AG04450 (cell line): ENCODE measurements at regions not wholly inside any gene's neighbourhood (a gene's known extent, or its start where the extent isn't known, plus 50 kb on each side); places are given as distances from the start of the nearest gene placed in this dataset.

Source experiments
- CTCF ChIA-PET: fragments of 300-600, 350-600 bp; formaldehyde crosslinking; extraction: SDS; loops from one replicate; lab custom pipeline; 2022; ENCODE audit warnings: antibody characterized with exemption, inconsistent platforms; lab: Charles Lee
- POLR2A ChIA-PET: fragments of 350-600 bp; formaldehyde crosslinking; extraction: SDS; loops from one replicate; lab custom pipeline; 2021; ENCODE audit warnings: antibody characterized with exemption, inconsistent platforms; lab: Yijun Ruan, JAX
- DNase-seq: peaks from one replicate; pipeline ENCODE4 v3.0.0-alpha.2; 2011; ENCODE audit warnings: low read depth, low spot score
- H3K27ac ChIP-seq: one replicate; pipeline ENCODE4 v1.5.1; 2012; ENCODE audit warnings: low read depth, low read length, control low read depth
- H3K27me3 ChIP-seq: one replicate; pipeline ENCODE4 v1.6.0; 2012; ENCODE audit warnings: low read length; ENCODE audit not compliant: control insufficient read depth, insufficient read depth
- H3K4me3 ChIP-seq: 2 replicates; pipeline ENCODE4 v1.5.1; 2011; ENCODE audit warnings: mild to moderate bottlenecking, low read depth, low read length, control low read depth
- H3K9me3 ChIP-seq: 2 replicates; pipeline ENCODE4 v1.5.1; 2012; ENCODE audit warnings: low read length; ENCODE audit not compliant: control insufficient read depth, insufficient read depth
- CTCF ChIP-seq: IDR thresholded peaks from 2 replicates; pipeline ENCODE4 v1.5.1; 2011; ENCODE audit warnings: low read depth, low read length, control low read depth, inconsistent platforms

GRCh38 chr2:14907014-14907612 lies 274.6 kb downstream of the LRATD1 start:
- H3K27ac ChIP-seq, result no peak overlapping the region
- POLR2A ChIA-PET, result no interaction called here
- no peak overlapping the region for H3K4me3 ChIP-seq
- no peaks in the 10 kb centered on the region for H3K27me3 ChIP-seq
- H3K9me3 ChIP-seq, result peaks cover 3% of the 10 kb centered on the region; the same call in 1 of the 2 replicates
- no peak for TF ChIP-seq CTCF
- DNase-seq, result no peak
- CTCF ChIA-PET, result no interaction called here

GRCh38 chr2:14909795-14910194 lies 277.3 kb downstream of the LRATD1 start:
- no peaks in the 10 kb centered on the region for H3K27me3 ChIP-seq
- H3K27ac ChIP-seq, result no peak overlapping the region
- DNase-seq, result no peak
- H3K9me3 ChIP-seq, result no peaks in the 10 kb centered on the region; the same call in 1 of the 2 replicates
- no peak for TF ChIP-seq CTCF
- ChIA-PET POLR2A (no interaction called here), CTCF (no interaction called here)
- no peak overlapping the region for H3K4me3 ChIP-seq

GRCh38 chr2:14910654-14911053 lies 278.1 kb downstream of the LRATD1 start:
- no peak overlapping the region for H3K4me3 ChIP-seq
- ChIA-PET CTCF (no interaction called here), POLR2A (no interaction called here)
- no peak overlapping the region for H3K27ac ChIP-seq
- no peak for DNase-seq
- H3K9me3 ChIP-seq, result no peaks in the 10 kb centered on the region; the same call in 1 of the 2 replicates
- no peak for TF ChIP-seq CTCF
- H3K27me3 ChIP-seq, result no peaks in the 10 kb centered on the region

GRCh38 chr2:14915983-14916382 lies 283.5 kb downstream of the LRATD1 start:
- no peaks in the 10 kb centered on the region for H3K27me3 ChIP-seq
- DNase-seq, result no peak
- ChIA-PET CTCF (interaction anchor here (0.6 kb wide), 1 partner anchor 1869 kb away, joined by 3 read pairs; no protein-coding TSS in a partner anchor), POLR2A (no interaction called here)
- no peaks in the 10 kb centered on the region for H3K9me3 ChIP-seq
- H3K4me3 ChIP-seq, result no peak overlapping the region
- no peak overlapping the region for H3K27ac ChIP-seq
- no peak for TF ChIP-seq CTCF

- Histone ChIP-seq H3K27ac (no peak overlapping the region), H3K4me3 (no peak overlapping the region), H3K9me3 (no peaks in the 10 kb centered on the region), H3K27me3 (no peaks in the 10 kb centered on the region)
- no peak for TF ChIP-seq CTCF
- ChIA-PET CTCF (no interaction called here), POLR2A (no interaction called here)
- no peak for DNase-seq
These were observed 291.5 kb downstream of the LRATD1 start for GRCh38 chr2:14923820-14924580.
